ENCODE measurements at regions not wholly inside any gene's neighbourhood (a gene's known extent, or its start where the extent isn't known, plus 50 kb on each side); places are given as distances from the start of the nearest gene placed in this dataset.

DNA sequence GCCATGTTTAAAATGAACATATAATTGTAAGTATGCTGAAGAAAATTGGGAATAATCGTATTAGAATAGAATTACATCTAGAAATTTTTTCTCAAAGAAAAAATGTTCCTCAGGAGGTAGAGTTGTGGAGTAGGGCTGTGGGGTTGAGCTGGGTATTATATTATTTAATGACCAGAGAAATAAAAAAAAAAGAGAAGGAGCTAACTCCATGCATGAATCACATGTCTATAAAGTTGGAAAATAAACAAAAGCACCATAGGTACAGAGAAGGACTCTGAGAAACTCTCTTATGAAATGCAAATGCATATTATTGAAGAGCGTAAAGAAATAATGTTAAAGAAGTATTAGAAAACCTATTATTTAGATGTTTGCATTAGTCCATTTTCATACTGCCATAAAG lies 405.5 kb downstream of the EFNB2 start:
- no peak for DNase-seq (ENCODE audit: low read depth)

DNA sequence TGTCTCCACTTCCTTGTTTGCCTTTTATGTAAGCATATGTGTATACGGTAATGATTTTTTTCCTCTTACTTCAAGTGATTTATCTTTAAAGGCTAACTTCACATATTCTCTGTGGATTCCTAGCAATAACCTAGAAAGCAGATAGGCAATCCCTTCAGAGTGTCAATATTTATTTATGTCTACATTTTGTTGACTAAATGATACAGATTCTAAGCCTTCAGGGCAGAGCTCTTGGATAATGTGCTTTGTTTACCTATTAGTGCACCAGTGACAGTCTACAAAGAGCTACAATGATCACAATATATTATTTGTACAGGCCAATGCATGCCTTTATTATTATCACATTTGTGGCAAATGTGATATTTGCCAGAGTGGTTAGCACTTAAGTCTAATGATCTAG lies 406.2 kb downstream of the EFNB2 start:
- no peak for DNase-seq (ENCODE audit: low read depth)

DNA sequence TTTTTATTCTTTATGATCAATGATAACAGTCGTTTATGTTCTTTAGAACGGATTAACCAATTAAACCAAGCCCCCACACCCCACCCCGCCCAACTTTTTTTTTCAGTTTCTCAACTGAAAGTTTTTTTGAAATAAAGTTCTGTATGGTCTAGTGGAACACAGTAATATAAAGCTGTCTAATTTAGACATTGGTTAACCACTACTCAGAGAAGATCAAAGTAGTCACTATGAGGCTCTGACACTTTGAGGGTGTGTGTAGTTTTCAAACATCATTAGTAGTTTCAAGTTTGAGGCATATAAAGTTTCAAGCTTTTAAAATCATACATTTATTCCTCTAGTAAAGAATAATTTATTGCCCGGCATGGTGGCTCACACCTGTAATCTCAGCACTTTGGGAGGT lies 413.2 kb downstream of the EFNB2 start:
- no peak for DNase-seq (ENCODE audit: low read depth)

DNA sequence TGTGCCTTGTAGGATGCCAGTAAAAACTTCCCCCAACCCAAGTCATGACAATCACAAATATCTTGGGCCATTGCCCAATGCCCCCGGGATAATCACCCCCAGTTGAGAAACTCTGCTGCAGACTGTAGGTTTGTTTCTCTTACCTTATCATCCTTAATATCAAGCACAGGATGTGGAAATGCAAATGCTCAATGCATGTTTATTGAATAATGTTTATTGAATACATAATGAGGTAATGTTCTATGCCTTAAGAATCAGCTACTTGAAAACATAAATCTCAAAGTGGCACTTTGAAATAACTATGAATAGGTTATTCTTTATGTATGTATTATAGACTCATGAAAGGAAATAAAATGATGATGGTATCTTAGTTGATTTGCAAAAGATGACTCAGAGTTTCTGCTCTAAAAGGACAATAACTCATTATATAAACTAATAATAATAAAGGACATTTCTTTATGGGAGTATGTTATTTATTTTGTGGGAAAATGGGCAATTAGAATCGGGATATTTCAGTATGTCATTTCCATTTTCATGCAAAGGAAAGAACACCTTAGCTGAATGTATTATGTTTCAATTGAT lies 414.2 kb downstream of the EFNB2 start:
- DNase-seq (ENCODE audit: low read depth) = peak; percentile 38

DNA sequence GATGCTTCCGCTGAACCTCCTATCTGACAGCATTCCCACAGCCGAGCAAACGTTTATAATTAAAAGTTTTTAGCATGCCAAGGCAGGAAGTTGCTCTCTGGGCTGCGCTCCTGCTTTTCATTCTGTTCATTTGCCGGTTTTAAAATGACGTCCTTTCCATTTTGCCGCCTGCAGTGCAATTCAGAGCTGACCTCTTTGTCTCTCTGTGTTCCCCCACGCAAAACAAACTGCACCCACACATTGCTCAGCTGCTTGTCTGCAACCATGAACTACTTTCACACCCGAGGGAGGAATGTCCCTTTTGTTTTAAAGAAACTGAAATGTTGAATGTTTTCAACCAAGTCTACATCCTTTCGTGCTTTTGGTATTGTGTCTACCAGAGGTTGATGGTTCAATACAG lies 416.5 kb downstream of the EFNB2 start:
- peak; percentile 22 for DNase-seq (ENCODE audit: low read depth)

DNA sequence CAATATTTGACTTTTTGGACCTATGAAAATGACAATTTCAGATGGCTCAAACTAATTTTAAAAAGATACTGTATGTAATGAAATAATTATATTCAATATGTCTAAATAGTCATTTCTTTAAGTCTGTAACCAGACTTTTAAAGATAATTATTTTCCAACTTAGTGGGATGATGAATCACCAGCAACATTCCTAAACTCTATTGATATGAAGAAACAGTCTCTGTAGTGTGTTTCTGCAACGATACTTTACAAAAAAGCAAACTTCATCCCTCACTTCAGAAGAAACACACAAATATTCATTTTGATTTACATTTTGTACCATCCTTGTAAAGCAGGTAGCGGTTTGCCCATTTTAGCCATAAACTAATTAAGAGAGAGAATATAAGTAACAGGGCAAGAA lies 417.4 kb downstream of the EFNB2 start:
- DNase-seq (ENCODE audit: low read depth) = peak; percentile 41

DNA sequence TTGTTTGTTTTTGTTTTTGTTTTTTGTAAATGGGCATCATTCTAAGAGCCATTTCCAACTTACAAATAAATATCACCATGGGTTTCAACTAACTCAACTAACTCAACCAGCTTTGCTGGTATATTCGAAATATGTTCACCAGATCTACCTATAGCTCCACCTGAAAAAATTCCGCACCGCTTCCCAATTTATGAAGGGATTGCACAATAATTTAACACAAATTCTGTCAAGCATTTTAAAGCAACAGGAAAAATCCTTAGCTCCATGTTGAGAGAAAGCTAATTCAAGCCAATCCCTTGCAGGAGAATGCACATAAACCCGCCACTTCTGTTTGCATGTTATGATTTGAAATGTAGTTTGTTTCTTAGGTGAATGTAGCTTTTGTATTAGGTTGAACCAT lies 417.8 kb downstream of the EFNB2 start:
- no peak for DNase-seq (ENCODE audit: low read depth)

DNA sequence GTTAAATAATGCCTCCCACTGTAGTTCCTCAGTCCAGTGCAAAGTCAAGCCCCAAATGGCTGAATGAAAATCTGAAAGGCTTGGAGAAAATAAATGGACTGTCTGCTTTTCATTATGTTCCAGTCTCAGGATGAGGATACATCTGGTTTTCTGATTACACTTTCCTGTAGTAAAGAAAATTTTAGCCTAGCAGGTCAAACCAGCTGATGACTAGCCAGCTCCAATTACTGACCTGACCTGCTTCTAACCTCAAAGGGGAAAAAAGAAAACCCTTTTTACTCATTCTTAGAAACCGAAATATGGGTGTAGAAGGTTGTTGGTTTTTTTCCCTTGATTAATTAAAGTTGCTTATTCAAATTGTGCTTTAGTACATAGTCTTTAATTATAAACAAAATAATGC lies 418.4 kb downstream of the EFNB2 start:
- peak; percentile 40 for DNase-seq (ENCODE audit: low read depth)

DNA sequence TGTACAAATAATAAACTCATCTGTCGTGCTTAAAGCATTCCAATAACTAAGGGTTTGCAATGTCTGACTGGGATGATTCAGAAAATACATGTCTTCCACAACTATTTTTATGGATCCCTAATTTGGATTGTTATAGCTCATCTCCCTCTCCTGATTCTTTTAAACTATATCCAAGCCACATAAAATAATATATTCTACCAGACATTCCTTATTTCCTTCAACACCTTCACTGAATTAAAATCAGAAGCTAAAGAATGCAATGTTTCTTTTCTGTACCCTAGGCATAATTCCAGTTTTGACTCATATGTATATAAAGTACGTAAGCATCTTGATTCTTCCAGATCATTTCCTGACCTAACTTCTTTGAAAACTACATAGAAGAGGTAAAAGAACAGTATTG lies 420.4 kb downstream of the EFNB2 start:
- DNase-seq (ENCODE audit: low read depth) = peak; percentile 49

DNA sequence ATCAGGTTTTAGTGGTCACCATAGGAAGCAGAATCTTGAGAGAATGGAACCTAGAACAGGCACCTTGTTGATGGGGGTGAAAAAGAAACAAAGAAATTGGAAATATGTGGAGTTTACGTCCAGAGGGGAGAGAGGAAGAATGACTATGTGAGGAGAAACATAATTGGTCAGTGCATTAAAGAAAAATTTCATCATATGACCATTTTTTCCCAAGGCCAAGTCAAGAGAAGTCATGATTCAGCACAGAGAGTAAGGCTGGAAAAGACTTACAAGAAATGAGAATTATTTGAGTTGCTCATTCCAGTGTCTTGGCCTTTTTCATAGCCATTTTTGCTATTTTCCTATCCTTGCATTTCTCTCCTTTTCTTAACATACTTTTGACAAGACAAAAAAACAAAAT lies 421.7 kb downstream of the EFNB2 start:
- DNase-seq (ENCODE audit: low read depth) = no peak

DNA sequence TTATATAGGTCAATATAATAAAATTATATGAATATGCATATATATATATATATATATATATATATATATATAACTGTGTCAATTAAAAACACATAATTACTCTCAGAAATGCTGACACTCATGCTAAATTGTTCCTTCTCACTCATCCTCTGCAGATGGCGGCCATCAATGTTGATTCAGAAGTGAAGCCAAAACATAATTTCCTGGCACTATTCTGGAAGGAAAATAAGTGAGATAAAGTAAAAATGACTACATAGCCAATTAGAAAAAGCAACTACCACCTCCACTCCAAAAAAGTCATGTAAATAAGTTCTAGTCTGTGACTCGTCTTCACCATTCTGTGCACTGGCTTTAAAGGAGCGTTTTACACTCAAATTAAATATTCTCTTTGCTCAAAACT lies 423.3 kb downstream of the EFNB2 start:
- no peak for DNase-seq (ENCODE audit: low read depth)

DNA sequence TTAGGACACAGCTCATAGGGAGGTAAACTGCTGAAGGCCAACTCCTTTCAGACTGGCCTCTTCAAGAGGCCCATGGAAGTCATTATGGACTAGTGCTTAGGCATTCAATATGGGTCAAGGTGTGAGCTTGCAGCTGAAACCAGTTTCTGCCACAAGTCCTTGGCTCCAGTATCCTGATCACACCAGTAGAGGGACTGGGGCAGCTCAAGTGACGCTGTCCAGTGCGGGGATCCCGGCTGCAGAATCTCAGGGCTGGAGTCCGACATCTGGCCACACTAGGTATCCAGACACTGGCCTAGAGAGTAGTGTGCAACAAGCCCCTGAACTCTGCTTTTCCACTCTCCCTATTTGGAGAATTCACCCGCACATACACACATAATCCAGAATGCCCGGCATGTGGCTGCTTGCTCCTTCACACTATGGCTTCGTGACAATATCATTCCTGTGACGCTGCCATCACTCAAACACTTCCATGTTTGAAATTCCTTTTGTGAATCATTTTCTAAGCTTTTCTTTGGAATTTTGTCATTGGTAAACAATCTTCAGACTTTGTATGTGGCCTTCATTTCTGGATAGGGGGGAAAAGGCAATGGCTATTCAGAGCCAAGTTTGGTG lies 425.1 kb downstream of the EFNB2 start:
- peak; percentile 27 for DNase-seq (ENCODE audit: low read depth)

DNA sequence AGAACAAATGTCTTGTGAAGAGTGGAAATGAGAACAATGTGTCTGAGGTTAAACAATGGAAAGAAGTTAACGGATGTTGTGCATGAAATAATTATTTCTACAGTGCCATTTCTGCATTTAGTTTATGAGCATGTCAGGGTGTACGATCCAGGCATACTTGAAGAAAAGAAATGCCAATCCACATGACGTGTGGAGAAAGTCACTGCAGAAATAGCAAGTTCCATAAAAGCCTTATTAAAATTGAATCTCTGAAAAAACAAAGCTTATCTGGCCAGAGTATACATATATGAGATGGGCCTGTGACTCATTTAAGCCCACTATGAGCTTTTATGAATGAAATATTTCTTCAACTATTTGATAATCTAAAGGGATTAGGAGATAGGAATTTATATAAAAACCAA lies 426.1 kb downstream of the EFNB2 start:
- no peak for DNase-seq (ENCODE audit: low read depth)

DNA sequence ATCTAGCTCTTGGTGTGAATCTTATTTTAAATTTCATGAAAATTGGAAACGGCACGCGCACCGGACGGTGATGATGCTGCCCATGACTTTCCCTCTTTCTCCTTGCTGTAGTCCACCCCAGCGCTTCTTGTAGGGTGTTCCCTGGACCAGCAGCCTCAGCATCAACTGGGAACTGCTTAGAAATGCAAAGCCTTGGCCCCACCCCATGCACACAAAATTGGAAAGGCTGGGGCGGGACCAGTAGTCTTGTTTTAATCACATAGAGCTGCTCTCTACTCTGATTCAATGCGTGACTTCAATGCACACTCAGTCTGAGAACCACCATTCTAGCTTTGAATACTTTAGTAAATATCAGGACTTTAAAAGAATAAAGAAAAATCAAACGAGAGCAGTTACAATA lies 427.1 kb downstream of the EFNB2 start:
- DNase-seq (ENCODE audit: low read depth) = no peak

DNA sequence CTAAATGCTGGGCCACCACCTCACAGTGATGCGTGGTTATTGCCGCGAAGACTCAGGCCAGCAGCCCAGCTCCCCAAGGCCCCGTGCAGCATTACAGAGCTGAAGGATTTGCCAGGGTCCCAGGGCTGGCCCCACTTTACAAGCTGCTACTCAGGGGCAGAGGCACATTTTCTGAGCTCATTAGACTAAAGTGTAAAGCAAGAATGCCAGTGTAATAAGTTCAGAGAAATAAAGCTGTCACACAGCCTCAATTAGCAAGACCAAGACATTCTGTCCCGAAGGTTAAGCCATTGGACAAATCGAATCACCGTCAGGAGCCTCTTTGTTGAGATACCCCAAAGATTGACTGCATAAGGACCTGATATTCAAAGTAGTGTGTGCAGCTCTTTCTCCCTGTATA lies 428.4 kb downstream of the EFNB2 start:
- no peak for DNase-seq (ENCODE audit: low read depth)

DNA sequence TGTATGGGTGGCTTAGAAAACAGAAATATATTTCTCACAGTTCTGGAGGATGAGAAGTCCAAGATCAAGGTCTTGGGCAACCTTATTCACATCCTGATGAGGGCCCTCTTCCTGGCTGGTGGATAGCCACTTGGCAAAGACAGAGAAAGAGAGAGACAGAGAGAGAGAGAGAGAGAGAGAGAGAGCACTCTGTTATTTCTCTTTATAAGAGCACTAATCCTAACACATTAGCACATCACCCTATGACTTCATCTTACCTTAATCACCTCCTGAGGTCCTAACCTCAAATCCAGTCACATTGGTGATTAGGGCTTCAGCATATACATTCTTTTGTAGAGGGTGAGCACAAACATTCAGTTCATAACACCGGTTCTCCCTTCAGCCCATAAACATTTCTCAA lies 430.3 kb downstream of the EFNB2 start:
- DNase-seq (ENCODE audit: low read depth) = peak; percentile 54

DNA sequence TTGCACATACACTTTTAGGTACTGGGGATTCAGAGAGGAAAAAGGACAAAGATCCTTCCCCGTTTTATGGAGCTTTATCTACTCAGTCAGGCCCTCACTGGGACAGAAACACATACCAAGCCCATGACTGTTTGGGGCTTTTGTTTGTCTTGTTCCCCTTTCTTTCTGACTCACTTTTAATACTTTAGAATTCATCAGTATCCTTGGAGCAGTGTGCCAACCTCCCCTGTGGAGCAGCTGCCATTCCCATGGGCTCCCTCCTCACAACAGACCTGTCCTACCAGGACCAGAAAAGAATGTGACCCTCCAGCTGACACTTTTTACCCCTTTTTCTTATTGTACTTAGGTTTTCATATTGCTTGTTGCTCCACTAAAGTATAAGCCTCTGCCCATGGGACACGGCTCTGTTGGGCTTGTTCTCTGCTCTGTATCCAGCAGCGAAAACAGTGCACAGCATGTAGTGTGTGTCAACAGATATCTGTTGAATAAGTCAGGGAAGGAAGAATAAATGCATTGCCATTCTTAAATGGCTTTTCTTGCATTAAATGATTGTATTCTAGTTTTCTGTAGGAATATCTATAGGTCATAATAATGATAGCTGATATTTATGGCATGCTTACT lies 431.1 kb downstream of the EFNB2 start:
- DNase-seq (ENCODE audit: low read depth) = peak; percentile 93

DNA sequence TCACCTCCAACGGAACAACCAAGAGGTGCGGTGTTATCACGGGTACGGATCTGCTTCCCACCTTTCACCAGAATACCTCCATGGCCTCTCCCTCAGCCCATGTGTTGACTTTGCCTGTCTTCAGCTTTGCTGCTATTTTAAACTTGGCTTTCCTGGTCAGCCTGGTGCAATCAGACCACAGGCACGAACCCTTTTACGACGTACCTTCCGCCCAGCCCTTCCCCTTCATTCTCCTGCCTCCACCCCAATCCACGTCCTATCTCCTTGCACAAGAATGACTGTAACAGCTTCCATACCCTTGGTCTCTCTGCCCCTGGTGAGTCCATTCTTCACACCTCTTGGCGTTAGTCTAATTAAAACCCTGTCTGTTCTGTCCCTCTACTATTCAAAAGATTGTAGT lies 431.7 kb downstream of the EFNB2 start:
- DNase-seq (ENCODE audit: low read depth) = peak; percentile 77

DNA sequence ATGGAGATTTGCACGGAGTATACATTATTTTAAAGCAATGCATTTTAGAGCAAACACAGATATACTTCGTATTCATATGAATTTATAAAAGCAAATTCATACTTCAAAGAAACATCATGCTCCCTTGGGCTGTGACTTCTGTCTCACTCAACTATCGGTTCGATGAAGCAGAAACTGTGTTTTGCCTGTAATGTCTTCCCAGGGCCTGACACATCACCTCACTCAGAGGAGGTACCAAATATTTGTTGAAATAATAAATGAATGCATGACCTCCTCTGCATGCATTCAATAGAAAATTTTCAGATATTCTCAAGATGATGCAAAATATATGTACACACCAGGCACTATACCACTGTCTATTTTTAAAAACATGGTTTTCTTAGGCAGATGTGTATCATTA lies 432.7 kb downstream of the EFNB2 start:
- no peak for DNase-seq (ENCODE audit: low read depth)

DNA sequence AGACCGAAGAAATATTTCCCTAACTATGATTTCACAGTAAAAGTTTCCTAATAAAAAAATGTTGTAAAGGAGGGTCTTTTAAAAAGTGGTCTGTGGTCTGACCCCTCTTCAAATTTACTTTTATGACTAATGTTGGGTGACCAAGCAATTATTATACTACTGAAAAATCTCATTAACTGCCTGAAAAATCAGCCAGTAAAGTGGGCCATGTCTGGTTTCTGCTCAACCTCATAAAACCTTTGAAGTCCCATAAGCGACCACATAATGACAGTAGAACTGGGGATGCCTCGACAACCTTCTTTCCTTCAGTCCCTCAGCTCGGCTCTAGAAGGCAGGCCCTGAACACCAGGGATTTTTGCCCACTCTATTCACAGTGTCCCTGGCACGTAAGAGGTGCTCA lies 434.3 kb downstream of the EFNB2 start:
- no peak for DNase-seq (ENCODE audit: low read depth)

DNA sequence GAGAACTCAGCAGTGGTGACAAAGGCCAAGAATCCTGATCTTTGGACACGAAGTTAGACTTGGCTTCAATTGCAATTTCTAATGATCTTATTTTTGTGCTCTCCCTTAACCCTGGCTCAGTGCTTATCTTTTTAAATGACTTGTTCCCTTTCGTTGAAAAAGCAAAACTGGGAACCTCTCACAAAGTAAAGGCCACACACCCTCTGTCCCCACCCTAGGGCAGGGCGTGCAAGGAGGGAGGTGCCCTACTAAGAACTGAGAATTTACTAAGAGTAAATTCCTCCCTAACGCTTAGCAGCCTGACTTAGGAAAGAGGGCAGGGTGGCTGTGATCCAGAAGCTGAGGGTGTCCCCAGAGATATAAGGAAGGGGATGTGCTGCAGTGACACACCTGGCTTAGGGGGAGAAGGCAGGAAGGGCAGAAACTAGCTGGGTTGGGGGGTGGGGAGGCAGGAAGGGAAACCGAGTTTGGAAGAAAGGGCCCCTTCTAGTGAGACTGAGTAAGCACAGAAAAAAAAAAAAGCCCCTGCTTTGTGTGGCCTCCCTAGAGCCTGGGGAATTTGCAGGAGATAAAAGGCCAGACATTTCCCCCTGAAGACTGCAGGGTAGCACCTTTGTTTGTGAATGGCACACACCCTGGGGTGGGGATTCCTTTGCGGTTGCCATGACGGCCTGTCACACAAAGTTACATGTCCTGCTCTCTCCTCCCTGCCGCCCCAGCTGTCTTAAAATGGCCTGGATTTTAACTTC lies 435.1 kb downstream of the EFNB2 start:
- no peak for DNase-seq (ENCODE audit: low read depth)

DNA sequence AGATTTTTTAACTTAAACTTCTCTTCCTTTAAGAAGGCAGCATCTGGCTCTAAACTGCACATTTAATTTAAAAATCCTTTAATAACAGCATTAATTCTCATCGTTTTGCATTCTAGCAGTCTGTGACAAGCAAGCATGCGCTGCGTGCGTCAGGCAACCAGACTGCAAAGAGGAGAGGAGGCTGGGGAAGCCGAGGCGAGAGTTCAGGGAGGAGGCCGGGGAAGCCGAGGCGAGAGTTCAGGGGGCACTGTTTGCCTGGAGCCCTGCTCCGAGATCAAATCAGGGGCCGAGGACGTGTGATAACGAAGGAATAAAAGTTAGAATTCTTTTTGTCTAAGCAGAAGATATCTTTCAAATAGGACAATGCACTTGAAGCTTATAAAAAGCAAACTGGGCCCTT lies 435.7 kb downstream of the EFNB2 start:
- no peak for DNase-seq (ENCODE audit: low read depth)

DNA sequence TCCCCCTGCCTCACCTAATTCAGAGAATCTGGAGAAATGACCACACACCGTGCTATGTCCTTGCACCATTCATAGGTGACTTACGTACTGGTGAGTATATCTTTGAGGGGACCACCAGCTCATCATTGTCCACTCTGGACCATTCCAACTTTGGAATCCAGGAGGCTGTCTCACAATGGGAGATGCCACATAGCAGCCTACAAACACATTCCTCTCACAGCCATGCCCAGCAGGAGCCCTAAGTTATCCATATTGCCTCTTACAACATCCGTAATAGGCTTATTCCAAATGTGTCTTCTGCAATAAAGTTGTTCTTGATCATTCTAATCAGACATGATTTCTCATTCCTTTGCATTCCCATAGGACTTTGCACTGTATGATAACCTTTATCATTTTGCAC lies 436.7 kb downstream of the EFNB2 start:
- no peak for DNase-seq (ENCODE audit: low read depth)

All from ELR (cell line).